Coronary artery (tissue), 2 donors: ENCODE measurements at regions not wholly inside any gene's neighbourhood (a gene's known extent, or its start where the extent isn't known, plus 50 kb on each side); places are given as distances from the start of the nearest gene placed in this dataset.
"Not testable (repeated sequence)": the region's sequence is repeated elsewhere in the genome, so short reads cannot be mapped to it uniquely, and the experiment has no call there.

ENCODE experiments used
- DNase-seq: peaks from one replicate; pipeline ENCODE4 v3.0.0-alpha.2; 2017; ENCODE audit warnings: low spot score
- H3K27ac ChIP-seq, 2 donors: fragments of 200-600 bp; sonication (generic); one replicate each; pipeline ENCODE4 v1.5.1; 2016 to 2019
- H3K4me3 ChIP-seq: fragments of 200-600 bp; sonication (generic); 2 replicates; pipeline ENCODE4 v1.5.1; 2016; ENCODE audit warnings: mild to moderate bottlenecking, moderate library complexity
- TF ChIP-seq, protein P1 (sequence below): fragments of 200-600 bp; sonication (generic); IDR thresholded peaks from one replicate; pipeline ENCODE4 v1.5.1; 2019; ENCODE audit warnings: antibody characterized with exemption

DNA sequence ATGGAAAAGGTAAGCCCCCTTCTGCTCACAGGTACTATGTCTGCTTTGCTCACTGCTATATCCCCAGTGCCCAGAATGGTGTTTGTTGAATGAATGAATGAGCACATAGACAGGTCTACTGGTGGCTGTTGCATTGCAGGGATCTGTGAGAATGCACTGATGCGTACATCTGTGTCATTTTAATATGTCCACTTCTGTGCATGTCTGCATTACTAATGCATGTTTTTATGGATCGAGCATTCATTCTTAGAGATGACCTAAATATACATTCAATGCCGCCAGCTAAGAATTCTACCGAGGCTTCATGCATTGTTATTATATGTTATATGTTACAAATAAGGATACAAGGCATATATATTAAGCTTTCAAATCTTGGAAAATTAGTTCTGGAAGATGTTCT lies 73.8 kb downstream of the SPRING1 start:
- TF ChIP-seq, protein P1, sequence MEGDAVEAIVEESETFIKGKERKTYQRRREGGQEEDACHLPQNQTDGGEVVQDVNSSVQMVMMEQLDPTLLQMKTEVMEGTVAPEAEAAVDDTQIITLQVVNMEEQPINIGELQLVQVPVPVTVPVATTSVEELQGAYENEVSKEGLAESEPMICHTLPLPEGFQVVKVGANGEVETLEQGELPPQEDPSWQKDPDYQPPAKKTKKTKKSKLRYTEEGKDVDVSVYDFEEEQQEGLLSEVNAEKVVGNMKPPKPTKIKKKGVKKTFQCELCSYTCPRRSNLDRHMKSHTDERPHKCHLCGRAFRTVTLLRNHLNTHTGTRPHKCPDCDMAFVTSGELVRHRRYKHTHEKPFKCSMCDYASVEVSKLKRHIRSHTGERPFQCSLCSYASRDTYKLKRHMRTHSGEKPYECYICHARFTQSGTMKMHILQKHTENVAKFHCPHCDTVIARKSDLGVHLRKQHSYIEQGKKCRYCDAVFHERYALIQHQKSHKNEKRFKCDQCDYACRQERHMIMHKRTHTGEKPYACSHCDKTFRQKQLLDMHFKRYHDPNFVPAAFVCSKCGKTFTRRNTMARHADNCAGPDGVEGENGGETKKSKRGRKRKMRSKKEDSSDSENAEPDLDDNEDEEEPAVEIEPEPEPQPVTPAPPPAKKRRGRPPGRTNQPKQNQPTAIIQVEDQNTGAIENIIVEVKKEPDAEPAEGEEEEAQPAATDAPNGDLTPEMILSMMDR = no peak
- DNase-seq = no peak
- Histone ChIP-seq H3K27ac (no peak overlapping the region), H3K4me3 (no peak overlapping the region)

DNA sequence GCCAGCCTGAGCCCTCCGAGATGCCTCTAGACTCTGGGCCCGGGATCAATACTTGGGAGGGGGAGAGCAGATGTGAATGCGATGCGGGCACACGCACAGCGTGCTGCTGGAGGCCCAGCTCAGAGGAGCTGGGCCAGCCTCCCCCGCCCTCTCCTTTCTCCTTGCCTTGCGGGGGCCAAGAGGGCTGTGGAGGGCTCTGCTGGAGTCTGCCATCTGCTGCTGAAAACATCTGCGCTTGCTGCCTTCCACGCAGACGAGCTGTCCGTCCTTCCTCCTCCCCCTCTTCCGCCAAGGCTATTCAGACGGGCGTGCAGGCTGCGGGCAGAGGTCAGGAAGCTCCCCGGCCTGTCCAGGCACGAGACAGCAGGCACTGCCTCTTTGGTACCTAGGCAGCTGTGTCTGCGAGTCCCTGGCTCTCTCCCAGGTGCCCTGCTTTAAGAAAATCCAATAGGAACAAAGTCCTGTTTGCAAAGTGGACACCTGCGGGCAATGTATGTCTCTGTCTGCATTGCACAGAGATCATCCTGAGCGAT lies 75.2 kb downstream of the SPRING1 start:
- TF ChIP-seq, protein P1 = no peak
- Histone ChIP-seq H3K27ac (no peak overlapping the region), H3K4me3 (no peak overlapping the region)
- DNase-seq = no peak

DNA sequence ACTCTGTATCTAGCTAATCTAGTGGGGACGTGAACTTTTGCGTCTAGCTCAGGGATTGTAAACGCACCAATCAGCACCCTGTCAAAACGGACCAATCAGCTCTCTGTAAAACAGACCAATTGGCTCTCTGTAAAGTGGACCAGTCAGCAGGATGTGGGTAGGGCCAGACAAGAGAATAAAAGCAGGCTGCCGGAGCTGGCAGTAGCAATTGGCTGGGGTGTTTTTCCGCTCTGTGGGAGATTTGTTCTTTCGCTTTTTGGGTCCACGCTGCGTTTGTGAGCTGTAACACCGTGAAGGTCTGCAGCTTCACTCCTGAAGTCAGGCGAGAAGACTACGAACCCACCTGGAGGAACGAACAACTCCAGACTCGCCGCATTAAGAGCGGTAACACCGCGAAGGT lies 76.5 kb downstream of the SPRING1 start:
- TF ChIP-seq, protein P1 = no peak
- Histone ChIP-seq H3K27ac (no peak overlapping the region), H3K4me3 (no peak overlapping the region)
- no peak for DNase-seq

DNA sequence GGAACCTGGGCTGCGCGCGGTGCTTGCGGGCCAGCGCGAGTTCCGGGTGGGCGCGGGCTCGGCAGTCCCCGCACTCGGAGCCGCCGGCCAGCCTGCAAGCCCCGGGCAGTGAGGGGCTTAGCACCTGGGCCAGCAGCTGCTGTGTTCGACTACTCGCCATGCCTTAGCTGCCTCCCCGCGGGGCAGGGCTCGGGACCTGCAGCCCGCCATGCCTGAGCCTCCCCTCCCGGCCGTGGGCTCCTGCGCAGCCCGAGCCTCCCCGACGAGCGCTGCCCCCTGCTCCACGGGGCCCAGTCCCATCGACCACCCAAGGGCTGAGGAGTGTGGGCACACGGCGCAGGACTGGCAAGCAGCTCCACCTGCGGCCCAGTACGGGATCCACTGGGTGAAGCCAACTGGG lies 77.1 kb downstream of the SPRING1 start:
- H3K4me3 ChIP-seq, H3K27ac ChIP-seq, DNase-seq: not testable (repeated sequence)

DNA sequence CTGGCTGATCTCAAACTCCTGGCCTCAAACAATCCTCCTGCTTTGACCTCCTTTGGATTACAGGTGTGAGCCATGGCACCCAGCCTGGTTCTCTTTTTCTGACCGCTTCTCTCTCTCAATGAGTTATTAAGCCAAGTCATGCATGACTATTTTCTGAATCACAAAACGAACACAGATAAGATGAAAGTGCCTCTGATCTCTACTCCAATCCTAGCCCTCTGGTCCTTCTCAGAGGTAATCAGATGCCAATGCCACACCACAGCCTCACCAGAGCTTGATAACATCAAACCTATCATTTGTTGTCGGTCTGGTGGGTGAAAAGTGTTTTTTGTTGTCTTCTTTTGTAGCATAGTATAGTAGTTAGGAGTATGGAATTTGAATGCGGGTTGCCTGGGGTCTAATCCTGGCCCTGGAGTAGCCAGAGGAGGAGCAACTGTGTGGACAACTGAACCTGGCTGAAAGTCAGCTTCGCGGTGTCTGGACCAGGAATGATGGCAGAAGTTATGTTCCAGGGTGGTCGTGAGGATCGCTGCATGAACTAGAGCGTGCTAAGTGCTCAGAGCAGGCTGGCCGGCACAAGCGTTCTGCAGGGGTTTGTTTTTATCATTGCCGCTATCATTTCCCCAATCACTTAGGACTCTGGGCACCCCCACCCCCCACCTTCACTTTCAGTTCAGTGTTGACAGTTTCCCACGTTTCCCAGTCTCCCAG lies 77.9 kb downstream of the SPRING1 start:
- H3K27ac ChIP-seq = no peak overlapping the region
- H3K4me3 ChIP-seq = no peak overlapping the region

DNA sequence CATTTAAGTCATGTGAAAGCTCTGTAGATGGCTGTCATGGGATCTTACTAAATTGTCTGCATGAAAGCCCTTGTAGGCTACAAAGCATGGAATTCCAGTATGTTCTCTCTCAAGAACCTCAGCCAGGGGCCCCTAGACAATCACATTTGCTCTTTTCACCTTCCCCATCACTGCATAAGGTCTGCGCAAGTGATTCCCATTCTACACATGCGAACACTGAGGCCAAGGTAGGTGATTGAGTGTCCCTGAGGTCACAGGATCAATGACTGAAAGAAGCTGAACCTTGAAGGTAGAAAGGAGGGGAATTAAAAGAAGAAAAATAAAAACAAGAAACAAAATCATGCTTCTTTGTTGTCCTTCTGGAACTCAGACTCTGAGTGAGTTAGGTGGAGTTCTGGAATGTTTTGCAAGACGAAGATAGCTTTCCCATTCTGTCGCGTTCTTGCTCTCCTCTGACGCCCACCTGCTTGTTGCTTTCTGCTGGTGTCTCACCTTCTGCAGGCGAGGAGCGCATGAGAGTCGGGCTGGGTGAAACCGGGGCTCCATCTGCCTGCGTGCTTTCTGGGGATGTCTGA lies 79.9 kb downstream of the SPRING1 start:
- Histone ChIP-seq H3K4me3 (peak overlapping the region; percentile 56), H3K27ac (peak overlapping the region; percentile 67 to 81)
- DNase-seq = no peak
- TF ChIP-seq, protein P1 = no peak

More for the DNA sequence above, 77.9 kb downstream of the SPRING1 start:
- no peak for DNase-seq
- TF ChIP-seq, protein P1 = no peak

DNA sequence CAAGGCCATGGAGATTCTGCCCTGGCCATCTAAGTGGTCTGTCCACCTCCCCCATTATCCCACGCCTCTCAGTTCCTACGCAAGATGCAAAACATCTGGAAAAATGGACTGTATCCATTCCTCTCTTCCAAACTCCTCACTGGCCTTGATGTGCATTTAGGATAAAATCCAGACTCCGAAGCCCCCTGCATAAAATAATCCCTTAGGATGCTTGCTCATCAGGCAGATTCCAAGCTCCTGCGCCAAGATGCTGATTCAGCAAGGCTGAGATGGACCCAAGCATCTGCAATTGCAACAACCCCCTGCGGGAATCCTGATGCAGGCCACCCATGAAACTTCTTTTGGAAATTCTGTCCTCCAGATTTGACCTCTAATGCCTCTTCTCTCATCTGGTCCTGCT lies 81.6 kb downstream of the SPRING1 start:
- no peak overlapping the region for H3K4me3 ChIP-seq
- no peak overlapping the region for H3K27ac ChIP-seq
- DNase-seq = no peak
- TF ChIP-seq, protein P1 = no peak
